ENCODE measurements at regions not wholly inside any gene's neighbourhood (a gene's known extent, or its start where the extent isn't known, plus 50 kb on each side); places are given as distances from the start of the nearest gene placed in this dataset.

DNA sequence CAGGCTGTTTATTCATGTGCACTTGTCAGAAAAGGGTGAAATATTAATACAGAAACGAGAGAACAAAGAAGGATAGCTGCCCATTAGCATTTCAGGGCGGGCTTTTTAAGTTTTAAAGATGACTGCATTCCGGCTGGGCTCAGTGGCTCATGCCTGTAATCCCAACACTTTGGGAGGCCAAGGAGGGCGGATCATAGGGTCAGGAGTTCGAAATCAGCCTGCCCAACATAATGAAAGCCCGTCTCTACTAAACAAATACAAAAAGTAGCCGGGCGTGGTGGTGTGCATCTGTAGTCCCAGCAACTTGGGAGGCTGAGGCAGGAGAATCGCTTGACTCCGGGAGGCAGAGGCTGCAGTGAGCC, 130.5 kb downstream of the HFE start:
- TF ChIP-seq POLR2A (IDR thresholded peaks at IDR 0.05; ENCODE audit: low read length) (no peak), GATA1 (IDR thresholded peaks at IDR 0.05; ENCODE audit: low read depth, low read length) (no peak)
